Uterus (tissue), 2 donors: ENCODE measurements at regions not wholly inside any gene's neighbourhood (a gene's known extent, or its start where the extent isn't known, plus 50 kb on each side); places are given as distances from the start of the nearest gene placed in this dataset.

Source experiments
- POLR2A ChIP-seq, 2 donors: fragments of 450-650 bp; IDR thresholded peaks; one replicate each; pipeline ENCODE4 v1.6.1; 2016; ENCODE audit warnings: antibody characterized with exemption in 2 of 2, mild to moderate bottlenecking in 1 of 2, moderate library complexity in 1 of 2
- TF ChIP-seq, protein P1 (sequence below), 4 experiments: fragments of 200-600 bp in 2 of 4; fragments of 450-650 bp in 2 of 4; sonication (generic) in 2 of 4; IDR thresholded peaks; one replicate each; pipeline ENCODE4 v1.5.1; 2016 to 2019; ENCODE audit warnings: antibody characterized with exemption in 4 of 4, mild to moderate bottlenecking in 2 of 4, moderate library complexity in 1 of 4

DNA sequence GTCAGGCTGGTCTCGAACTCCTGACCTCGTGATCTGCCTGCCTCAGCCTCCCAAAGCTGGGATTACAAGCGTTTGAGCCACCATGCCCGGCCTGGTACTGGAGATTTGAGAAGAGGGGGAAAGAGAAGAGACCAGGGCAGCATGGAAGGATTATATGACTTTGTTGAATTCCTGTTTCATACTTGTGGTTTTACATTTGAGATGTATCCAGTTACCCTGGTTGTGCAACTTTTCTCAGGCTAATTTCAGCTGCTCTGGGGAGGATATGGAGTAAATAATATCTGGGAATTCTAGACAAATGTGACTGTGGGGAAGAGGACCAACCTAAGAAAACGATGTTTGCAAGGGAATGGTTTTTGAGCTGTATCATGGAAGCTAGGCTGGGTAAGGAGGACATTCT is 89.5 kb upstream of the GREM2 start:
- TF ChIP-seq, protein P1, sequence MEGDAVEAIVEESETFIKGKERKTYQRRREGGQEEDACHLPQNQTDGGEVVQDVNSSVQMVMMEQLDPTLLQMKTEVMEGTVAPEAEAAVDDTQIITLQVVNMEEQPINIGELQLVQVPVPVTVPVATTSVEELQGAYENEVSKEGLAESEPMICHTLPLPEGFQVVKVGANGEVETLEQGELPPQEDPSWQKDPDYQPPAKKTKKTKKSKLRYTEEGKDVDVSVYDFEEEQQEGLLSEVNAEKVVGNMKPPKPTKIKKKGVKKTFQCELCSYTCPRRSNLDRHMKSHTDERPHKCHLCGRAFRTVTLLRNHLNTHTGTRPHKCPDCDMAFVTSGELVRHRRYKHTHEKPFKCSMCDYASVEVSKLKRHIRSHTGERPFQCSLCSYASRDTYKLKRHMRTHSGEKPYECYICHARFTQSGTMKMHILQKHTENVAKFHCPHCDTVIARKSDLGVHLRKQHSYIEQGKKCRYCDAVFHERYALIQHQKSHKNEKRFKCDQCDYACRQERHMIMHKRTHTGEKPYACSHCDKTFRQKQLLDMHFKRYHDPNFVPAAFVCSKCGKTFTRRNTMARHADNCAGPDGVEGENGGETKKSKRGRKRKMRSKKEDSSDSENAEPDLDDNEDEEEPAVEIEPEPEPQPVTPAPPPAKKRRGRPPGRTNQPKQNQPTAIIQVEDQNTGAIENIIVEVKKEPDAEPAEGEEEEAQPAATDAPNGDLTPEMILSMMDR (IDR thresholded peaks at IDR 0.05), result no peak
- no peak for TF ChIP-seq POLR2A (IDR thresholded peaks at IDR 0.05)
